CD4-positive, alpha-beta memory T cell (primary cell): ENCODE measurements at regions not wholly inside any gene's neighbourhood (a gene's known extent, or its start where the extent isn't known, plus 50 kb on each side); places are given as distances from the start of the nearest gene placed in this dataset.

Experiments
- CTCF ChIA-PET: fragments of 350-600 bp; sonication (Branson Sonifier 250); formaldehyde crosslinking; loops from one replicate; lab custom pipeline; 2021; ENCODE audit warnings: inconsistent platforms; ENCODE audit not compliant: partially characterized antibody; lab: Charles Lee
- POLR2A ChIA-PET: fragments of 350-600 bp; sonication (Branson Sonifier 250); formaldehyde crosslinking; loops from one replicate; lab custom pipeline; 2021; ENCODE audit not compliant: partially characterized antibody; lab: Charles Lee
- DNase-seq, 5 donors: peaks; one replicate each; pipeline versions ENCODE4 v3.0.0 to v3.0.0-alpha.2; 2020 to 2022; ENCODE audit warnings: mixed read lengths in 1 of 5
- H3K27ac ChIP-seq: one replicate; pipeline ENCODE4 v1.7.0; 2013; ENCODE audit warnings: low read depth, low read length
- H3K27me3 ChIP-seq: 2 replicates; pipeline ENCODE4 v1.7.0; 2013; ENCODE audit warnings: mild to moderate bottlenecking, low read length, moderate library complexity; ENCODE audit not compliant: insufficient read depth
- H3K36me3 ChIP-seq: 2 replicates; pipeline ENCODE4 v1.7.0; 2013; ENCODE audit warnings: mild to moderate bottlenecking, low read length, moderate library complexity; ENCODE audit not compliant: insufficient read depth
- H3K4me1 ChIP-seq: 2 replicates; pipeline ENCODE4 v1.7.0; 2013; ENCODE audit warnings: mild to moderate bottlenecking, low read length, moderate library complexity; ENCODE audit not compliant: insufficient read depth
- H3K4me3 ChIP-seq, 2 donors: one replicate each; pipeline ENCODE4 v1.7.0; 2013; ENCODE audit warnings: low read length in 2 of 2, mild to moderate bottlenecking in 1 of 2
- H3K9me3 ChIP-seq, 2 donors: one replicate each; pipeline ENCODE4 v1.7.0; 2013; ENCODE audit warnings: low read length in 2 of 2, control low read depth in 1 of 2; ENCODE audit not compliant: control insufficient read depth in 1 of 2
- H3K27ac Mint-ChIP-seq, 7 donors: one replicate each; pipeline ENCODE4 v1.8.0; 2020 to 2021; ENCODE audit warnings: mixed read lengths in 7 of 7, mild to moderate bottlenecking in 6 of 7, inconsistent platforms in 3 of 7, moderate library complexity in 3 of 7
- H3K27me3 Mint-ChIP-seq, 2 donors: one replicate each; pipeline ENCODE4 v1.8.0; 2020 to 2021; ENCODE audit warnings: mixed read lengths in 2 of 2
- H3K36me3 Mint-ChIP-seq, 2 donors: one replicate each; pipeline ENCODE4 v1.8.0; 2020 to 2021; ENCODE audit warnings: mixed read lengths in 2 of 2, inconsistent platforms in 1 of 2, mild to moderate bottlenecking in 1 of 2
- H3K4me1 Mint-ChIP-seq, 4 donors: one replicate each; pipeline ENCODE4 v1.8.0; 2020 to 2021; ENCODE audit warnings: mixed read lengths in 4 of 4, mild to moderate bottlenecking in 1 of 4
- H3K4me3 Mint-ChIP-seq, 8 donors: one replicate each; pipeline ENCODE4 v1.8.0; 2020 to 2021; ENCODE audit warnings: mixed read lengths in 8 of 8, mild to moderate bottlenecking in 7 of 8, moderate library complexity in 6 of 8, inconsistent platforms in 3 of 8
- H3K9me3 Mint-ChIP-seq, 8 donors: one replicate each; pipeline ENCODE4 v1.8.0; 2020 to 2021; ENCODE audit warnings: mixed read lengths in 8 of 8, mild to moderate bottlenecking in 5 of 8, inconsistent platforms in 3 of 8, moderate library complexity in 1 of 8
- intact Hi-C: fragments of 100-400 bp; cut with micrococcal nuclease; formaldehyde crosslinking; loops from one replicate; pipeline ENCODE4 v1.15.1; 2023

DNA sequence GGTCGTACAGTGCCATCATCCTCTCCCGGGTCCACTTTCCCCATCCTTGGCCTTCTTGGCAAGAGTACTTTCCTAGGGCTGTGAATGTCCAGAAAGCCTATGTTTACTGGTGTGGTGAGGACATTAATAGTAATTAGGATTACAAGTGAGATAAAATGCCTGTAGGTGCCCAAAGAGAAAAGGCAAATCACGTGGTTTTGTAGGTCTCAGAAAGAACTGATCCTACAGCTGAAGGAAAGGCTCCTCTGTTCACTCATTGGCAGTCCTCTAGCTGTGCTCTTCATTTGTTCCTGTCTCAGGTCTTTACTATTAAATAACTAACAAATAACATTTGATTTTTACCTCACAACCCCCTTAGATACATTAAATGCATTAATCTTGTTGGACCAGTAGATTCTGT lies 220.1 kb upstream of the CBLB start:
- Mint-ChIP-seq H3K27ac (no peak overlapping the region), H3K9me3 (no peaks in the 10 kb centered on the region), H3K4me3 (no peak overlapping the region), H3K27me3 (no peaks in the 10 kb centered on the region), H3K4me1 (peaks cover 0 to 2% (median 0%) of the 10 kb centered on the region in 4 donors), H3K36me3 (no peaks in the 10 kb centered on the region)
- no peaks in the 10 kb centered on the region for H3K36me3 ChIP-seq
- H3K9me3 ChIP-seq: no peaks in the 10 kb centered on the region
- ChIA-PET POLR2A (no interaction called here), CTCF (interaction anchor here (0.5 kb wide), 1 partner anchor 350 kb away, joined by 3 read pairs; no protein-coding TSS in a partner anchor)
- intact Hi-C loops: loop anchor here (10.0 kb wide), 1 partner anchor 516 kb away; no protein-coding TSS in a partner anchor
- H3K27me3 ChIP-seq: no peaks in the 10 kb centered on the region
- no peak for DNase-seq
- no peaks in the 10 kb centered on the region for H3K4me1 ChIP-seq
- H3K4me3 ChIP-seq: no peak overlapping the region
- H3K27ac ChIP-seq: no peak overlapping the region

GRCh38 chr3:106089806-106090205 lies 221.0 kb upstream of the CBLB start:
- intact Hi-C loops: loop anchor here (10.0 kb wide), 1 partner anchor 515 kb away; no protein-coding TSS in a partner anchor
- H3K9me3 Mint-ChIP-seq: no peaks in the 10 kb centered on the region
- DNase-seq: no peak
- no peaks in the 10 kb centered on the region for H3K36me3 Mint-ChIP-seq
- H3K27me3 Mint-ChIP-seq: no peaks in the 10 kb centered on the region
- peaks cover 0 to 2% (median 0%) of the 10 kb centered on the region in 4 donors for H3K4me1 Mint-ChIP-seq
- Histone ChIP-seq H3K36me3 (no peaks in the 10 kb centered on the region), H3K4me3 (no peak overlapping the region), H3K9me3 (no peaks in the 10 kb centered on the region), H3K27ac (no peak overlapping the region), H3K4me1 (no peaks in the 10 kb centered on the region), H3K27me3 (no peaks in the 10 kb centered on the region)
- H3K4me3 Mint-ChIP-seq: no peak overlapping the region
- ChIA-PET CTCF (no interaction called here), POLR2A (no interaction called here)
- H3K27ac Mint-ChIP-seq: no peak overlapping the region

- intact Hi-C loops: no loop called here
- Mint-ChIP-seq H3K4me1 (peaks cover 0 to 2% (median 0%) of the 10 kb centered on the region in 4 donors), H3K9me3 (peaks cover 0 to 1% (median 0%) of the 10 kb centered on the region in 8 donors), H3K27me3 (no peaks in the 10 kb centered on the region), H3K4me3 (no peak overlapping the region), H3K36me3 (no peaks in the 10 kb centered on the region), H3K27ac (no peak overlapping the region)
- no peak for DNase-seq
- Histone ChIP-seq H3K27me3 (no peaks in the 10 kb centered on the region), H3K36me3 (no peaks in the 10 kb centered on the region), H3K4me1 (no peaks in the 10 kb centered on the region), H3K9me3 (no peaks in the 10 kb centered on the region), H3K4me3 (no peak overlapping the region), H3K27ac (no peak overlapping the region)
- CTCF ChIA-PET: no interaction called here
- POLR2A ChIA-PET: no interaction called here
Measured at GRCh38 chr3:106092792-106093191, 224.0 kb upstream of the CBLB start.

DNA sequence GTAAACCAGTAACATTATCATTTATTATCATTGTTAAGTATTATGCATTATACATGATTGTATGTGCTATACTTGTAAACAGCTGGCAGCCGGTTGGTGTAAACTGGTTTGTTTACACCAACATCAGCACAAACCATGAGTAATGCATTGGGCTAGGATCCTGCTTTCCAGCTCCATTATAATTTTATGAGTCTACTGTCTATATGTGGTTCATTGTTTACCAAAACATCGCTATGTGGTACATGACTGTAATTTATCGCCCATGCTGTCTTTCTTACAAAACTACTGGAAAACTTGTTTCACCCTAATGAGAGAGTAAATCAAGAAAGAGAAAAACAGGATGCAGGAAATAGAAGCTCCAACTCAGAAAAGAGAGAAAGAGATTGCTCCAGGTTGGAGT lies 224.8 kb upstream of the CBLB start:
- Histone ChIP-seq H3K36me3 (no peaks in the 10 kb centered on the region), H3K4me1 (no peaks in the 10 kb centered on the region), H3K27me3 (no peaks in the 10 kb centered on the region), H3K27ac (no peak overlapping the region), H3K4me3 (no peak overlapping the region), H3K9me3 (no peaks in the 10 kb centered on the region)
- DNase-seq: no peak
- POLR2A ChIA-PET: no interaction called here
- Mint-ChIP-seq H3K36me3 (no peaks in the 10 kb centered on the region), H3K27me3 (no peaks in the 10 kb centered on the region), H3K27ac (no peak overlapping the region), H3K4me3 (no peak overlapping the region), H3K9me3 (peaks cover 0 to 1% (median 0%) of the 10 kb centered on the region in 8 donors), H3K4me1 (peaks cover 0 to 2% (median 0%) of the 10 kb centered on the region in 4 donors)
- intact Hi-C loops: no loop called here
- CTCF ChIA-PET: no interaction called here

DNA sequence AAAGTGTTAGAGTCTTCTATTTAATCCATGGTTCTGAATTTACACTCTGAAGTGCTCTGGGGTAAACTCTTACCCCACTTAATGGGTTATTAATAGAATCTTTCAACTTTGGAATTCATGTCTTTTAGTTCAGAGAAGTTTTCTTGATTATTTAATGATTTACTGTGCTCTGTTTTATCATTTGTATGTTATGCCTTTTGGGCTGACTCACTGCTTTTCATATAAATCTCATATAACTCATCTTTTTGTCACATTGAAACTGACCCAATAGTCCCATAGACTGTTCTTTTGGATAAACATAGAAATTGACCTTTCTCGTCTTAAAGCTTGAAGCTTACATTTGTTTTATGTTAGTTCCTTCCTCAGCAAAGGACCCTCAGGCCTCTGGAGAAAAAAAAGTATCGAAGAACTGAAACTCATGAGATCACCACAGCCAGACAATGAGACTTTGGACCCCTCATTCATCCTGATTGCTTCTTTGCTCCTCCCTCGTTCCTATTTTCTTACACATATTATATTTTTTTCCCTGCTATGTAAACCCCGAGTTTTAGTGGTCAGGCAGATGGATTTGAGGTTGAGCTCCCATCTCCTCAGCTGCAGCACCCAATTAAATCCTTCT lies 229.1 kb upstream of the CBLB start:
- ChIA-PET POLR2A (no interaction called here), CTCF (no interaction called here)
- peaks cover 8 to 23% (median 18%) of the 10 kb centered on the region in 8 donors for H3K9me3 Mint-ChIP-seq
- no peaks in the 10 kb centered on the region for H3K36me3 ChIP-seq
- H3K9me3 ChIP-seq: no peaks in the 10 kb centered on the region
- H3K27me3 ChIP-seq: no peaks in the 10 kb centered on the region
- H3K27ac Mint-ChIP-seq: peak overlapping the region in 1 of 7 donors; percentile 7
- no peaks in the 10 kb centered on the region for H3K4me1 ChIP-seq
- peaks cover 5 to 9% of the 10 kb centered on the region in 2 donors for H3K36me3 Mint-ChIP-seq
- no peak overlapping the region for H3K27ac ChIP-seq
- H3K27me3 Mint-ChIP-seq: no peaks in the 10 kb centered on the region
- H3K4me1 Mint-ChIP-seq: no peaks in the 10 kb centered on the region
- DNase-seq: no peak
- H3K4me3 ChIP-seq: no peak overlapping the region
- intact Hi-C loops: no loop called here
- no peak overlapping the region for H3K4me3 Mint-ChIP-seq

DNA sequence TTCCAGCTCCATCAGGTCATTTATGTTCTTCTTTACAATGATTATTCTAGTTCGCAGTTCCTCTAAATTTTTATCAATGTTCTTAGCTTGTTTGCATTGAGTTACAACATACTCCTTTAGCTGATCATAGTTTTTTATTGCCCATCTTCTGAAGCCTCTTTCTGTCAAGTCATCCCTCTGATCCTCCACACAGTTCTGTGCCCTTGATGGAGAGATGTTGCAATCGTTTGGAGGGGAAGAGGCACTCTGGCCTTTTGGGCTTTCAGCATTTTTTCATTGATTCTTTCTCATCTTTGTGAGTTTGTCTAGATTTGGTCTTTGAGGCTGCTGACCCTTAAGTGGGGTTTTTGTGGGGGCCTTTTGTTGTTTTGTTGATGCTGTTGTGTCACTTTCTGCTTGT lies 234.6 kb upstream of the CBLB start:
- CTCF ChIA-PET: no interaction called here

GRCh38 chr3:106104078-106104477 lies 235.3 kb upstream of the CBLB start:
- Histone ChIP-seq H3K27ac (no peak overlapping the region), H3K36me3 (no peaks in the 10 kb centered on the region), H3K27me3 (no peaks in the 10 kb centered on the region), H3K4me1 (peaks cover 7% of the 10 kb centered on the region), H3K9me3 (no peaks in the 10 kb centered on the region), H3K4me3 (no peak overlapping the region)
- Mint-ChIP-seq H3K4me3 (no peak overlapping the region), H3K27me3 (no peaks in the 10 kb centered on the region), H3K36me3 (peaks cover 9% of the 10 kb centered on the region in 2 donors), H3K27ac (no peak overlapping the region), H3K4me1 (peaks cover 2 to 7% (median 4%) of the 10 kb centered on the region in 4 donors), H3K9me3 (peaks cover 7 to 32% (median 25%) of the 10 kb centered on the region in 8 donors)
- ChIA-PET CTCF (no interaction called here), POLR2A (no interaction called here)
- intact Hi-C loops: no loop called here
- DNase-seq: no peak

More for the DNA sequence above, 234.6 kb upstream of the CBLB start:
- Mint-ChIP-seq H3K4me1 (peaks cover 0 to 1% (median 0%) of the 10 kb centered on the region in 4 donors), H3K27me3 (no peaks in the 10 kb centered on the region), H3K4me3 (no peak overlapping the region), H3K9me3 (peaks cover 11 to 32% (median 25%) of the 10 kb centered on the region in 8 donors), H3K36me3 (peaks cover 9% of the 10 kb centered on the region in 2 donors), H3K27ac (no peak overlapping the region)
- DNase-seq: no peak
- H3K27ac ChIP-seq: no peak overlapping the region
- H3K9me3 ChIP-seq: no peaks in the 10 kb centered on the region
- no peaks in the 10 kb centered on the region for H3K36me3 ChIP-seq
- H3K27me3 ChIP-seq: no peaks in the 10 kb centered on the region
- peaks cover under 1% of the 10 kb centered on the region for H3K4me1 ChIP-seq
- POLR2A ChIA-PET: no interaction called here
- H3K4me3 ChIP-seq: no peak overlapping the region
- intact Hi-C loops: no loop called here
